Panc1 (cell line): ENCODE measurements at regions not wholly inside any gene's neighbourhood (a gene's known extent, or its start where the extent isn't known, plus 50 kb on each side); places are given as distances from the start of the nearest gene placed in this dataset.

Experiments
- ATAC-seq: fragments of 200-7000 bp; cut with Tn5 transposase; 2 replicates; pipeline ENCODE4 v1.9.1; 2020; ENCODE audit warnings: mild to moderate bottlenecking, moderate library complexity
- BruUV-seq: library from RNA; stranded (reverse); fragments of 400-500 nt; replicated peaks from 2 replicates; lab custom pipeline; 2021; lab: Mats Ljungman, UMichigan
- CTCF ChIA-PET: fragments of 300-600 bp; sonication (Branson Sonifier 250); formaldehyde crosslinking; loops from one replicate; lab custom pipeline; 2022; ENCODE audit warnings: antibody characterized with exemption; lab: Charles Lee
- POLR2A ChIA-PET: fragments of 300-600 bp; sonication (Branson Sonifier 250); formaldehyde crosslinking; loops from one replicate; lab custom pipeline; 2022; ENCODE audit warnings: antibody characterized with exemption; lab: Charles Lee
- DNase-seq: peaks from one replicate; pipeline ENCODE4 v3.0.0-alpha.2; 2010; ENCODE audit warnings: low read depth, low spot score
- H3K27ac ChIP-seq: 2 replicates; pipeline ENCODE4 v1.5.1; 2011; ENCODE audit warnings: mild to moderate bottlenecking, low read length, inconsistent platforms
- H3K27me3 ChIP-seq: fragments of 200-500 bp; sonication (Bioruptor generic); 2 replicates; pipeline ENCODE4 v1.6.0; 2014; ENCODE audit warnings: low read length, inconsistent platforms; ENCODE audit not compliant: control insufficient read depth, insufficient read depth
- H3K36me3 ChIP-seq: fragments of 200-500 bp; sonication (Bioruptor generic); 2 replicates; pipeline ENCODE4 v1.5.1; 2014; ENCODE audit warnings: inconsistent platforms, mild to moderate bottlenecking, low read length, moderate library complexity; ENCODE audit not compliant: control insufficient read depth, insufficient read depth
- H3K4me1 ChIP-seq: 2 replicates; pipeline ENCODE4 v1.5.1; 2011; ENCODE audit warnings: inconsistent platforms, mild to moderate bottlenecking, low read length, moderate library complexity; ENCODE audit not compliant: control insufficient read depth, insufficient read depth
- H3K4me3 ChIP-seq, 2 experiments: 2 replicates each; pipeline ENCODE4 v1.5.1; 2011 to 2012; ENCODE audit warnings: low read depth in 2 of 2, low read length in 2 of 2, mild to moderate bottlenecking in 2 of 2, inconsistent platforms in 1 of 2, moderate library complexity in 1 of 2
- H3K9me3 ChIP-seq: fragments of 200-500 bp; sonication (Bioruptor generic); 2 replicates; pipeline ENCODE4 v1.5.1; 2014; ENCODE audit warnings: low read depth, mild to moderate bottlenecking, inconsistent platforms, low read length, moderate library complexity; ENCODE audit not compliant: control insufficient read depth, insufficient read depth
- POLR2AphosphoS5 ChIP-seq: IDR thresholded peaks from 2 replicates; pipeline ENCODE4 v1.6.1; 2012; ENCODE audit warnings: mild to moderate bottlenecking, low read depth, low read length, moderate library complexity
- SIN3A ChIP-seq: IDR thresholded peaks from 2 replicates; pipeline ENCODE4 v1.6.1; 2012; ENCODE audit warnings: low read depth, mild to moderate bottlenecking, low read length, moderate library complexity, borderline replicate concordance; ENCODE audit not compliant: insufficient read depth
- TCF7L2 ChIP-seq: IDR thresholded peaks from 2 replicates; pipeline ENCODE4 v1.6.1; 2011; ENCODE audit warnings: mild to moderate bottlenecking, low read depth, low read length, inconsistent platforms
- in situ Hi-C: cut with HindIII; loops from 2 replicates; pipeline ENCODE4 v1.10.0; 2016; ENCODE audit warnings: low sequenced_read_pairs, low pct_unique_long_range_greater_than_20kb
- intact Hi-C: fragments of 100-400 bp; cut with micrococcal nuclease; formaldehyde crosslinking; loops from one replicate; pipeline ENCODE4 v1.10.0; 2022; ENCODE audit not compliant: unreplicated experiment
- TF ChIP-seq, protein P1 (sequence below), 2 experiments: IDR thresholded peaks; 2 replicates each; pipeline ENCODE4 v1.6.1; 2011 to 2012; ENCODE audit warnings: low read depth in 2 of 2, control low read depth in 1 of 2, low read length in 1 of 2, mild to moderate bottlenecking in 1 of 2, moderate library complexity in 1 of 2; ENCODE audit not compliant: insufficient read depth in 1 of 2
- TF ChIP-seq, protein P2 (sequence below): fragments of 450-650 bp; IDR thresholded peaks from 2 replicates; pipeline ENCODE4 v1.5.1; 2017; ENCODE audit warnings: mild to moderate bottlenecking

DNA sequence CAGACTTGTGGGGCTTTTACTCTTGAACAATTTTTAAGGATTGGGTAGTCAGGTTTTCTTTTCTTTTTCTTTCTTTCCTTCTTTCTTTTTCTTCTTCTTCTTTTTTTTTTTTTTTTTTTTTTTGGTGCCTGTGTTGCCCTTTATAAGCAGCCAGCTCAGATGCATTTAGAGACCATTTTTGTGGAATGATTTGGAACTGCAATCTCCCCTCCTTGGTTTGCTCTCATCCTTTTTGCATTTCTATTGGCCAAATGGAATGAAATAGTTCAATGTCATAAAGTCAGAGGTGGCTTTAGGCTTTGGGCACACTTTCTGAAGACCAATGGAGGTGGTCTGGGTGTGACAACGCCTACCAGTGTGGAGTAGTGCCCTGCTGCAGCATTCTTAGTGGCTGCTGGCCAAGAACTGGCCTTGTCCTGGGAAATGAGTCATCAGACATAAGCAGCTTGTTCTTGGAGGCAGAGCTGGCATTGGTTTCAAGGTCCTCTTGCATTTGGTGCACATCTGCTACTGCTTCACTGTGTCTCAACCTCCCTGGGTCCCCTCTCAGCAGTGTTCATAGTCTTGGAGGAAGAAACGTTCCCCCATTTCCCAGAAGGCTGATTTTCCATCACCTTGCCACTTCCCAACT, 84.5 kb downstream of the CT47B1 start:
- CTCF ChIA-PET, result interaction anchor here (0.6 kb wide), 1 partner anchor 773 kb away, joined by 5 read pairs; no protein-coding TSS in a partner anchor
- H3K9me3 ChIP-seq, result no peaks in the 10 kb centered on the region
- no peak overlapping the region for H3K4me3 ChIP-seq
- no peaks in the 10 kb centered on the region for H3K36me3 ChIP-seq
- H3K27me3 ChIP-seq, result no peaks in the 10 kb centered on the region; the same call in 1 of the 2 replicates
- no peak for ATAC-seq
- no peak overlapping the region for H3K27ac ChIP-seq
- POLR2A ChIA-PET, result no interaction called here
- no TSS peak for BruUV-seq
- TF ChIP-seq, protein P1, sequence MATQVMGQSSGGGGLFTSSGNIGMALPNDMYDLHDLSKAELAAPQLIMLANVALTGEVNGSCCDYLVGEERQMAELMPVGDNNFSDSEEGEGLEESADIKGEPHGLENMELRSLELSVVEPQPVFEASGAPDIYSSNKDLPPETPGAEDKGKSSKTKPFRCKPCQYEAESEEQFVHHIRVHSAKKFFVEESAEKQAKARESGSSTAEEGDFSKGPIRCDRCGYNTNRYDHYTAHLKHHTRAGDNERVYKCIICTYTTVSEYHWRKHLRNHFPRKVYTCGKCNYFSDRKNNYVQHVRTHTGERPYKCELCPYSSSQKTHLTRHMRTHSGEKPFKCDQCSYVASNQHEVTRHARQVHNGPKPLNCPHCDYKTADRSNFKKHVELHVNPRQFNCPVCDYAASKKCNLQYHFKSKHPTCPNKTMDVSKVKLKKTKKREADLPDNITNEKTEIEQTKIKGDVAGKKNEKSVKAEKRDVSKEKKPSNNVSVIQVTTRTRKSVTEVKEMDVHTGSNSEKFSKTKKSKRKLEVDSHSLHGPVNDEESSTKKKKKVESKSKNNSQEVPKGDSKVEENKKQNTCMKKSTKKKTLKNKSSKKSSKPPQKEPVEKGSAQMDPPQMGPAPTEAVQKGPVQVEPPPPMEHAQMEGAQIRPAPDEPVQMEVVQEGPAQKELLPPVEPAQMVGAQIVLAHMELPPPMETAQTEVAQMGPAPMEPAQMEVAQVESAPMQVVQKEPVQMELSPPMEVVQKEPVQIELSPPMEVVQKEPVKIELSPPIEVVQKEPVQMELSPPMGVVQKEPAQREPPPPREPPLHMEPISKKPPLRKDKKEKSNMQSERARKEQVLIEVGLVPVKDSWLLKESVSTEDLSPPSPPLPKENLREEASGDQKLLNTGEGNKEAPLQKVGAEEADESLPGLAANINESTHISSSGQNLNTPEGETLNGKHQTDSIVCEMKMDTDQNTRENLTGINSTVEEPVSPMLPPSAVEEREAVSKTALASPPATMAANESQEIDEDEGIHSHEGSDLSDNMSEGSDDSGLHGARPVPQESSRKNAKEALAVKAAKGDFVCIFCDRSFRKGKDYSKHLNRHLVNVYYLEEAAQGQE (IDR thresholded peaks at IDR 0.05; ENCODE audit: insufficient read depth in 1 of 2, low read depth in 2 of 2, low read length in 1 of 2), result no peak
- TF ChIP-seq TCF7L2, result no peak
- no peak for TF ChIP-seq SIN3A
- TF ChIP-seq POLR2AphosphoS5, result no peak
- H3K4me1 ChIP-seq, result no peaks in the 10 kb centered on the region; the same call in 1 of the 2 replicates
- in situ Hi-C loops (no loop called here), intact Hi-C loops (loop anchor here (10.0 kb wide), 1 partner anchor 784 kb away; no protein-coding TSS in a partner anchor)
- DNase-seq, result no peak

DNA sequence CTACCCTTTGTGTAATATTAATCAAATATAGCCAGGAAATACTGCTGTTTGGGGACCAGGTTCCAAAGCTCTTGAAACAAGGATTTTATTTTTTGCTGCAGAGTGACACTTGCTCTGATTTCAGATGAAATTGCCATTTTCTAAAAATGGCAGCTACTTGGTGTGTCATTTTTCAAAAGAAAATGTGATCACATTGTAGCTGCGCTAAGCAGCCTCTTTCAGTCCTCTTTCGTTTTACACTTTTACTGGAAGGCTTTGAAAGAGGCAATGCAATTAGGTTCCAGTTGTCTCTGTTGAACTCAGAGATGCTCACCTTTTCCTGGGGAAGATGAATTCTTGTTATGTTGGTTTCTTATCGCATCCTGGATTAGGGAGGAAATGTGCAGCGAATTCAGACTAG, 85.1 kb downstream of the CT47B1 start:
- no peaks in the 10 kb centered on the region; the same call in 1 of the 2 replicates for H3K4me1 ChIP-seq
- no peaks in the 10 kb centered on the region for H3K36me3 ChIP-seq
- H3K27ac ChIP-seq, result no peak overlapping the region
- H3K27me3 ChIP-seq, result no peaks in the 10 kb centered on the region; the same call in 1 of the 2 replicates
- DNase-seq (no peak), ATAC-seq (no peak)
- TF ChIP-seq SIN3A, result no peak
- TF ChIP-seq, protein P2, sequence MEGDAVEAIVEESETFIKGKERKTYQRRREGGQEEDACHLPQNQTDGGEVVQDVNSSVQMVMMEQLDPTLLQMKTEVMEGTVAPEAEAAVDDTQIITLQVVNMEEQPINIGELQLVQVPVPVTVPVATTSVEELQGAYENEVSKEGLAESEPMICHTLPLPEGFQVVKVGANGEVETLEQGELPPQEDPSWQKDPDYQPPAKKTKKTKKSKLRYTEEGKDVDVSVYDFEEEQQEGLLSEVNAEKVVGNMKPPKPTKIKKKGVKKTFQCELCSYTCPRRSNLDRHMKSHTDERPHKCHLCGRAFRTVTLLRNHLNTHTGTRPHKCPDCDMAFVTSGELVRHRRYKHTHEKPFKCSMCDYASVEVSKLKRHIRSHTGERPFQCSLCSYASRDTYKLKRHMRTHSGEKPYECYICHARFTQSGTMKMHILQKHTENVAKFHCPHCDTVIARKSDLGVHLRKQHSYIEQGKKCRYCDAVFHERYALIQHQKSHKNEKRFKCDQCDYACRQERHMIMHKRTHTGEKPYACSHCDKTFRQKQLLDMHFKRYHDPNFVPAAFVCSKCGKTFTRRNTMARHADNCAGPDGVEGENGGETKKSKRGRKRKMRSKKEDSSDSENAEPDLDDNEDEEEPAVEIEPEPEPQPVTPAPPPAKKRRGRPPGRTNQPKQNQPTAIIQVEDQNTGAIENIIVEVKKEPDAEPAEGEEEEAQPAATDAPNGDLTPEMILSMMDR, result no peak
- TF ChIP-seq TCF7L2, result no peak
- no peak for TF ChIP-seq POLR2AphosphoS5
- TF ChIP-seq, protein P1 (IDR thresholded peaks at IDR 0.05; ENCODE audit: insufficient read depth in 1 of 2, low read depth in 2 of 2, low read length in 1 of 2), result no peak
- H3K4me3 ChIP-seq, result no peak overlapping the region
- POLR2A ChIA-PET, result no interaction called here
- in situ Hi-C loops (no loop called here), intact Hi-C loops (loop anchor here (10.0 kb wide), 1 partner anchor 784 kb away; no protein-coding TSS in a partner anchor)
- no TSS peak for BruUV-seq
- CTCF ChIA-PET, result no interaction called here
- no peaks in the 10 kb centered on the region for H3K9me3 ChIP-seq
